OCI-LY1 (cell line): ENCODE measurements at regions not wholly inside any gene's neighbourhood (a gene's known extent, or its start where the extent isn't known, plus 50 kb on each side); places are given as distances from the start of the nearest gene placed in this dataset.

ENCODE experiments used
- CTCF ChIP-seq: fragments of 200-600 bp; sonication (generic), shearing (Covaris generic); IDR thresholded peaks from 2 replicates; pipeline ENCODE4 v1.5.1; 2017; ENCODE audit warnings: mild to moderate bottlenecking, antibody characterized with exemption, low read length, moderate library complexity, mixed read lengths
- EZH2 ChIP-seq: fragments of 200-600 bp; sonication (generic), shearing (Covaris generic); IDR thresholded peaks from 2 replicates; pipeline ENCODE4 v1.8.0; 2017; ENCODE audit warnings: borderline replicate concordance, mixed run types, mild to moderate bottlenecking, antibody characterized with exemption, low read length, moderate library complexity, mixed read lengths

GRCh38 chr3:118011910-118012309 is 1022.7 kb downstream of the IGSF11 start:
- no peak for TF ChIP-seq CTCF
- TF ChIP-seq EZH2, result no peak
